ENCODE measurements at regions not wholly inside any gene's neighbourhood (a gene's known extent, or its start where the extent isn't known, plus 50 kb on each side); places are given as distances from the start of the nearest gene placed in this dataset.
"Not testable (repeated sequence)": the region's sequence is repeated elsewhere in the genome, so short reads cannot be mapped to it uniquely, and the experiment has no call there.

- no peak for DNase-seq
Observed at GRCh38 chr10:107544706-107545520, 380.4 kb upstream of the SORCS1 start.

GRCh38 chr10:107542607-107543006 is 378.1 kb upstream of the SORCS1 start:
- DNase-seq: no peak

DNA sequence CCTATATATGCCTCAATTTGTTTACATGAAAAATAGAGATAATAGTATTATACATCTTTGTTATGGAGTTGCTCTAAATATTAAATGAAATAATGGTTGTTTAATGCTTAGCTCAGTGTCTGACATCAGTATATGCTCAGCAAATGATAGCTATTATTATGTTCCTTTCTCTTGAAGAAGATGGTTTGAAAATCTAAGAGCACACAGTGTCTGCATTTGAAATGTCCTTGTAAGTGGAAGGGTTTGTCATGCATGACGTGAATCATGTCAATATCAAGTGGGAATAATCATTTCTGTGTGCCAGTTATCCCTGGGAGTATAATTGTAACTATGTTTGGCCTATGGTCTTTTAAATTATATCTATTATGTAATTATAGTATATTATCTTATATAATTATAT is 377.5 kb upstream of the SORCS1 start:
- DNase-seq: no peak

DNA sequence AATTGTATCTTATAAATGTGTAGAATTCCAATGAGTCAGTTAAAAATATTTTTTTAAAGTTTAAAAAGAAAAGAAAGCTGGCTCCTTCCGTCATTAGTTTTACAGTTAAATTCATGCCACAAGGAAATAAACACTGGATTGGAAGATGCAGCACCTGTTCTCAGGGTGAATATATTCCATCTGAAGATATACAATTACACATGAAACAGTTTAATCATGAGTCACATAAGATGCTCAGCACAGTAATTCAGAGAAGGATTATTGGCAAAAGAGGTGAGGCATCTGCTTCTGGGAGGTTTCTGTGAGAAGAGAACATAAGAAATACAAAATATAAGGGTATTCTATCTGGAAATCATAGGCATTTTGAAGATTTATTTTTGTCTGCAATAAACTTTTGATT is 376.5 kb upstream of the SORCS1 start:
- DNase-seq: no peak

GRCh38 chr10:107529350-107529749 is 364.8 kb upstream of the SORCS1 start:
- no peak for DNase-seq

GRCh38 chr10:107520348-107520747 is 355.8 kb upstream of the SORCS1 start:
- no peak for DNase-seq

- DNase-seq: no peak
Observed at GRCh38 chr10:107517811-107518210, 353.3 kb upstream of the SORCS1 start.

GRCh38 chr10:107516349-107516748 is 351.8 kb upstream of the SORCS1 start:
- no peak for DNase-seq

GRCh38 chr10:107504011-107504410 is 339.5 kb upstream of the SORCS1 start:
- DNase-seq: not testable (repeated sequence)

GRCh38 chr10:107502229-107502985 is 337.9 kb upstream of the SORCS1 start:
- no peak for DNase-seq

DNA sequence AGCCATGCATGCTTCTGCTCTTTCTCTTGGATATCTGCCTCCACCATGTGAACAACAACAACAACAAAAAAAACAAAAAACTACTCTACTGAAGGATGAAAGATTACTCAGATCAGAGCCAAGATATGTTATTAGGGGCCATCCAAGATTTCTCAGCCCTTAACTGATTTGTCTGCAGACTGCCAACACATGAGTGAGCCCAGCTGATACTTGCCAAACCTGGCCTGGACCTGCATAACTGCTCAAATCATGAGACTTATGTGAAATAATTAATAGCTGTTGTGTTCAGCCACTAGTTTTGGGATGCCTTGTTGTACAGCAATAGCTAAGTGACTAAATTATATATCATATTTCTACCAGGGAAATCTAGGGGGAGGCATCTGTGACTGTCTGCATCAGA is 334.5 kb upstream of the SORCS1 start:
- no peak for DNase-seq

DNA sequence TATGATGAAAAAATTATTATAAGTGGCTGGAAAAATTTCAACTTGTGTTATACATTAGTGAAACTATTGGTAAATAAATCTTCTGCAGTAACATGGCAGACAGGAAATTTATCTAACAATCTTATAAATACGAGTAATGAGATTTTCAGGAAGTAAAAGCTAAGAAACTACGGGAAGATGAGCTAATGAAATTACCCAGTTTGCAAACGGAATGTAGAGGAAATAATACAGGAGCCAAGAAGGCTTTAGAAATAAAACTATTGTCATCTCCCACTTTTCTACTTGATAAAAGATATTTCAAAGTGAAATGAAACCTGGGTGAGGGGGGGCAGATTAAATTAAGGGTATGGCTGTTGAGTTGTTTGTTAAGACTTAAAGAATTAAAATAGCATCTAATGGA is 332.5 kb upstream of the SORCS1 start:
- DNase-seq: no peak

GRCh38 chr10:107496594-107496993 is 332.1 kb upstream of the SORCS1 start:
- DNase-seq: no peak

DNA sequence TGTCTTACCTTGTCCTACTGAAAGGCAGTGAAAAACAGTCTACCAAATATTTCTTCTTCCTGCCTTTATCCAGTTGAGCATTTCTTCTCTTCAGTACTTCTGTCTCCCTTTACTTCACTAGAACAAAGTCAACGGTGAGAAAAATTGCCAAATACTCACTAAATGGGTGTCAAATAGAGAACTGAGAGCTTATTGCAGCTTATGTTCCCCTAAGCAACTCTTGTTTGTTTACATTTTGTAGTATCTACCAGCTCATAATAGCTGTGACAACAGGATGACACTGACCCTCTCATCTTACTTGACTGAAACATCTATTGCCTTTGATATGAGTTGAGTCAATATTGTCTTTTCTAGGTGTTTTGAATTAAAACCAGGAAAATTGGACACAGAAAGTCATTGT is 327.9 kb upstream of the SORCS1 start:
- no peak for DNase-seq

- DNase-seq: no peak
Observed at GRCh38 chr10:107490389-107490788, 325.9 kb upstream of the SORCS1 start.

GRCh38 chr10:107487284-107487683 is 322.8 kb upstream of the SORCS1 start:
- DNase-seq: no peak

DNA sequence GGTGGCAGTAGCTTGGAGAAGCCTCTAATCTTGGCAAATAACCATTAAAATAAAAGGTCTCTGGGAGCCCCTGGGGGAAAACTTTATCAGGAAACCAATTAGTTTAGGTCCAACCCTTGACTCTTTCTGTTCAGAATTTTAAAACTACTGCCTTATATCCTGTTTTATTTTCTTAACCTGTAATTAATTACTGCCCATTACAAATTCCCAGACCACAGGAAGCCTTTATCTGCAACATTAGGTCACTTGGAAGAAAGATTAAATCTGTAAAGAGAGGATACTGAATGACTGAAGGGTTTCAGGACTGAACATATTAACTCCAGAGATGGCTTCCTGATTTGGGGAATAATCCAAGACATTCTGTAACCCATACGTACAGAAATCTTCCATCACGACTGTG is 320.5 kb upstream of the SORCS1 start:
- no peak for DNase-seq

DNA sequence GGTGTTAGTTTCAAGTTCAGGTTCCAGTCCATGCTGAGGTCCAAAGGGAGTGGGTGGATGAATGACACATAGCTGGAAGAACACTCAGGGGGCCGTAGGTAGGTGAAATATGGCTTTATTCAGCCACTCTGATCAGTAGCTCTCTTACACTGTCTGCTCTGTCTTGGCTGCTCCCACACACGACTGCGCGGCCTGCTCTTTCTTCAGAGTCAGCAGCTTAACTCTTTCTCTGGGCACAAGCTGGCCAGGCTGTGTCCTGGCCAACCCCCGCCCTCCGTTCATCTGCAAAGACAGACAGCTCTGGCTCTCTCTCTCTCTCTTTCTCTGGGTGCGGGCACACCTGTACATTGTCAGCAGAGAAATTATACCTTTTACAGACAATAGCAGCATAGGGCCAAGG is 317.4 kb upstream of the SORCS1 start:
- DNase-seq: no peak

GRCh38 chr10:107481224-107481623 is 316.7 kb upstream of the SORCS1 start:
- DNase-seq: no peak

DNA sequence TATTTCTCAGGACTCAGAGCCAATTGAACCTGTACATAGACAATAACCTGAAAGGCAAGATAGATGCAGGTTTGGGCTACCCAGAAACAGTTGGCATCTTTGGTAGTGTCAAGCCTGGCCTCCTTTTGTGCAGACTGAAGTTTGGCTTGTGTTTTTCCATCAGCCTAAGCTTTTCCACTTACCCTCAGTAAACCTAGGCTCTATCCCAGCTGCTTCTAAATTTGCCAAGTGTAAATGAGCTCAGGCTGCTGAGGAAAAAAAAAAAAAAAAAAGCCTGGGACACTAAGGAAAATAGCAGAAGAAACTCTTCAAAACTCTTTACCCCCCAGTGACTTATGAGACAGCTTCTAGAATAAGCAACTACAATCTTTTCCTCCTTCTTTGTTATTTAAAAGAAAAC is 316.3 kb upstream of the SORCS1 start:
- DNase-seq: no peak

DNA sequence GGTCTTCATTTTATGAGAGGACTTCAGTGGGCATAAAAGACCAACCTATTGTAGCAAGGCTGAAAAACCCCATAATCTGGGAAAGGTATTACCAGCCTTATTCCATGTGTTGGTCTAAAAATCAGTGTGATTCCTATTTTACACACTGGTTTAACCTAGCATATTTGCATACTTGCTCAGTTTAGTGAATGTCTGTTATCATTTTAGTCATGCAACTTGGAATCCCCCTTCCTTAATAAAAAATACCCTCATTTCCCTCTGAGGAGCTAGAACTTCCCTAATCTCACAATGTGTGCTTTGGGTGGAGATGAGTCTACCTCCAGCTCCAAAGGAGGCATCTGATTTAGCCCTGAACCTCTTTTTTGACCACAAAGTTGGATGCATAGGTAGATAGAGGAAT is 312.8 kb upstream of the SORCS1 start:
- DNase-seq: no peak

GRCh38 chr10:107476408-107476807 is 311.9 kb upstream of the SORCS1 start:
- DNase-seq: no peak

DNA sequence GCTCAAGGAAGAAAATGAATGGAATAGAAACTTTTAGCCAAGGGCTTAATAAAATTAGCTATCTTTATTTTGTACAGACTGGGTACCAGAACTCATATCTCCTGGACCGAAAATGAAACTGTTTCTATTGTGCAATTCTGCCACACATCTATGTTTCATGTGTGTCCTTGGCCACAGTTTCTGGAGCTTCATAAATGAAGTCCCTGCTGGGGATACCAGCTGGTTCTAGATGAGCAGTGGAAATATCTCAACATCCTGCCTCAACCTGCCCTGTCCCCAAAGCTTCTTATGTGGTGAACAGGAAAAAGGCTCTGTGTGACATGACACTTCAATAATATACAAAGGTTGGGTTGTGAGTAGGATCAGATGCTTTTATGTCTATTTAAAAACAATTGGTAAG is 310.1 kb upstream of the SORCS1 start:
- DNase-seq: no peak

- DNase-seq: no peak
Observed at GRCh38 chr10:107473225-107473624, 308.7 kb upstream of the SORCS1 start.

DNA sequence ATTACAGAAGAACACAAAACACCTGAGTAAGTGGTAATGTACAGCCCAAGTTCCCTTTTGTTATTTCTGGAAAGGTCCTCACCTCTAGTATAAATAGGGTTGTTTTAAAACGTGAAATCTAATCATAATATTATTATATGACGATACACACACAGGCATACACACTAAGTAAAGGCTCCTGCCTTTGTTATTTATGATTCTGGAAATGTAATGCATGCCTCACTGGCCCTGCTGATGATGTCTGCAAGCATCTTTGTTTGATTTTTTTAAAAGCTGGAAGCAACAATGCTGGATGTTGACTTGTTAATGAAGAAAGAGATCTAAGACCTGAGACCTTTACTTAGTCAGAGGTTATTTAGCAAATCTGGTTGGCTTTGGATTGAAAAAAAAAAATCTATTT is 307.4 kb upstream of the SORCS1 start:
- DNase-seq: no peak
